ENCODE measurements at regions not wholly inside any gene's neighbourhood (a gene's known extent, or its start where the extent isn't known, plus 50 kb on each side); places are given as distances from the start of the nearest gene placed in this dataset.
A peak's percentile ranks its signal among the peaks of the same experiment; 100 is the strongest.

DNA sequence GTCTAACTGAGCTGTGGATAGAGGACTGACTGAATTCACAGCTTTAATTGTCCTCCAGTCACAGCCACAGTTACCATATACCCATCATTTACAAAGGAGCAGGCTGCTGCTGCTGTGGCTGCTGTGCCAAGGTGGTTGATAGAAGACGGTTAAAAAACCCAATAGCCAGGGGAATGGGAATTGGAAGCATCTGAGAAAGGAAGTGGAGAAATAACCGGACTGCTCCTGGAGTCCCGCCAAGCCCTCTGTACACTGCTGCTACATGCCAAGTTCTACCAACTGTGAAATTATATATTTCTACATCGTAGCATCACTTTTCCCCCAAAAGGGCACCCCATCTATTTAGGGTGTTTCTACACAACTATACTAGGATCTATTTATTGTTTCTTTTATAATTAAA is 279.7 kb upstream of the ARX start:
- in situ Hi-C loops (cut with HindIII; ENCODE audit: low pct_unique_long_range_greater_than_20kb, low sequenced_read_pairs), result no loop called here
- no peak for DNase-seq (ENCODE audit: low read depth in 1 of 2, low spot score in 1 of 2)
- TF ChIP-seq JUND (IDR thresholded peaks at IDR 0.05; ENCODE audit: low read depth), result no peak

GRCh38 chrX:25290132-25290531 is 274.4 kb upstream of the ARX start:
- no peak for DNase-seq (ENCODE audit: low read depth in 1 of 2, low spot score in 1 of 2)
- in situ Hi-C loops (cut with HindIII; ENCODE audit: low pct_unique_long_range_greater_than_20kb, low sequenced_read_pairs), result no loop called here
- no peak for TF ChIP-seq JUND (IDR thresholded peaks at IDR 0.05; ENCODE audit: low read depth)

GRCh38 chrX:25288676-25289075 is 272.9 kb upstream of the ARX start:
- in situ Hi-C loops (cut with HindIII; ENCODE audit: low pct_unique_long_range_greater_than_20kb, low sequenced_read_pairs), result no loop called here
- no peak for TF ChIP-seq JUND (IDR thresholded peaks at IDR 0.05; ENCODE audit: low read depth)
- no peak for DNase-seq (ENCODE audit: low read depth in 1 of 2, low spot score in 1 of 2)

DNA sequence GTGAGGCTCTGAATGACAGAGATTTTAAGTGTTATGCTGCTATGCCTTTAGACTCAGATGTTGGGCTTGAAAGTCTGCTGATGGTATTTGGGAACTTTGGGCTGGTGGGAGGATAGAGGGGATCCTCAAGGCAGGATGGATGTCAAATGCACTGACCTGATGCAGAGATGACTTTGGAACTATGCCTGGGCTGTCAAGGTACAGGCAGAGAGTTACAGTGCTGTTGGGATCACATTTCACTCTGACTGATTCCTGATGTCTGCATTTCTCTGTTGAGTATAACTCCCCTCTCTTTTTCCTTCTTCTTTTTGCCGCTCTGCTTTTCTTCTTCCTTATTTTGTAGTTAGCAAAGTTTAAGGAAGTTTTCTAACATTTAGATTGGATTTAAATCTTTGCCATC is 271.8 kb upstream of the ARX start:
- DNase-seq (ENCODE audit: low read depth in 1 of 2, low spot score in 1 of 2), result no peak
- in situ Hi-C loops (cut with HindIII; ENCODE audit: low pct_unique_long_range_greater_than_20kb, low sequenced_read_pairs), result no loop called here
- no peak for TF ChIP-seq JUND (IDR thresholded peaks at IDR 0.05; ENCODE audit: low read depth)

GRCh38 chrX:25285598-25285997 is 269.8 kb upstream of the ARX start:
- no peak for TF ChIP-seq JUND (IDR thresholded peaks at IDR 0.05; ENCODE audit: low read depth)
- no peak for DNase-seq (ENCODE audit: low read depth in 1 of 2, low spot score in 1 of 2)
- in situ Hi-C loops (cut with HindIII; ENCODE audit: low pct_unique_long_range_greater_than_20kb, low sequenced_read_pairs), result no loop called here

DNA sequence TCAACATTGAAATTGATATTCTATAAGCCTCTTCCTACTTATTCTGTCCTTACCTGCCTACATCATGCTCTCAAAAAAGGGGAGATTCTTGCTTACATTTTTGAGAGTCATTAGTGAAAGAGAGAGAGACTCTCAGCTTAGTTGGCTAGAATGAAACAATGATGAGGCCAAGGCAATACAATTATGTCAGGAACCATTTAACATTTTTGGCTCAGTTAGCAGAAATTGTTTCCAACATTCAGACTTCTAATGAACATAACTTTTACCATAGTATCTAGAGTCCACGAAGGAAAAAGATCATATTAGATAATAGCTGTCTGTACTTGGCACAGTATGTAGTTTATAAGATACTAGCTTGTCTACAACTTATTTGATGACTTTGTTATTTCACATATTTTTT is 263.7 kb upstream of the ARX start:
- in situ Hi-C loops (cut with HindIII; ENCODE audit: low pct_unique_long_range_greater_than_20kb, low sequenced_read_pairs), result no loop called here
- TF ChIP-seq JUND (IDR thresholded peaks at IDR 0.05; ENCODE audit: low read depth), result no peak

DNA sequence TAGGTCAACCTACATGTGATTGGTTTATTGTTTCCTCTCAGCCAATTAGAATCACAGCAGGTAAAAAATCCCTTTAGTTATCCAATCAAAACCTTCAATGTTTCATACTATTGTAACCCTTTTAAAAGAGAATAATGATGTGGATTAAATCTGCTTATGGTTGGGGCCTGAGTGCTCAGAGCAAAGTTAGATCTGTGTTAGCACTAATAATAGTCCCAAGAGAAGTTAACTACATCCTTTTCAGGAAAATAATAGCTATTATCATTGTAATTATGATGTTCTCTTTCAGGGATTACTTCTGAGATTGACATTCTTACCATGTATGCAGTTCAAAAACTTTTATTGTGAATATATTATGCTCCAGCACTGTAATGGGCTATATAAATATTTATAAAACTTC is 262.6 kb upstream of the ARX start:
- no peak for TF ChIP-seq JUND (IDR thresholded peaks at IDR 0.05; ENCODE audit: low read depth)
- no peak for DNase-seq (ENCODE audit: low read depth in 1 of 2, low spot score in 1 of 2)
- in situ Hi-C loops (cut with HindIII; ENCODE audit: low pct_unique_long_range_greater_than_20kb, low sequenced_read_pairs), result no loop called here

More for the DNA sequence above, 263.7 kb upstream of the ARX start:
- DNase-seq (ENCODE audit: low read depth in 1 of 2, low spot score in 1 of 2), result no peak

- in situ Hi-C loops (cut with HindIII; ENCODE audit: low pct_unique_long_range_greater_than_20kb, low sequenced_read_pairs), result no loop called here
- TF ChIP-seq JUND (IDR thresholded peaks at IDR 0.05; ENCODE audit: low read depth), result no peak
- DNase-seq (ENCODE audit: low read depth in 1 of 2, low spot score in 1 of 2), result peak in 1 of 2 experiments; percentile 4
These were observed 261.8 kb upstream of the ARX start for GRCh38 chrX:25277574-25277973.

GRCh38 chrX:25275159-25275558 is 259.4 kb upstream of the ARX start:
- TF ChIP-seq JUND (IDR thresholded peaks at IDR 0.05; ENCODE audit: low read depth), result no peak
- DNase-seq (ENCODE audit: low read depth in 1 of 2, low spot score in 1 of 2), result no peak
- in situ Hi-C loops (cut with HindIII; ENCODE audit: low pct_unique_long_range_greater_than_20kb, low sequenced_read_pairs), result no loop called here

DNA sequence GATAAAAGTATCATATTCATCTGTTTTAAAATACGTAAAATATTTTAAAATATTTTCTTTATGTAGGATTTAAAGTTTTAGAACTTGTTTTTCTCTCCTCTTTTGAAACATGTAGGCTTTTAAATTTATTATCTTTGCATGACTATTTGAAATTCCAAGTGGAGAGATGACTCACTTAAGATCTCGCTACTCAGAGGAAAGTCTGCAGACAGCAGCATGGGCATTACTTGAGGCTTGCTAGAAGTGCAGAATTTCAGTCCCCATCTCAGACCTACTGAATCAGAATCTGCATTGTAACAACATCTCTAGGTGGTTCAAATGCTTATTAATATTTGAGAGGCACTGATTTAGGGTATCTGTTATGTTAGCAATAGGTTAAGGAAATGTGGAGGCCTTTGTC is 225.7 kb upstream of the ARX start:
- in situ Hi-C loops (cut with HindIII; ENCODE audit: low pct_unique_long_range_greater_than_20kb, low sequenced_read_pairs), result no loop called here
- TF ChIP-seq JUND (IDR thresholded peaks at IDR 0.05; ENCODE audit: low read depth), result no peak
- DNase-seq (ENCODE audit: low read depth in 1 of 2, low spot score in 1 of 2), result no peak

DNA sequence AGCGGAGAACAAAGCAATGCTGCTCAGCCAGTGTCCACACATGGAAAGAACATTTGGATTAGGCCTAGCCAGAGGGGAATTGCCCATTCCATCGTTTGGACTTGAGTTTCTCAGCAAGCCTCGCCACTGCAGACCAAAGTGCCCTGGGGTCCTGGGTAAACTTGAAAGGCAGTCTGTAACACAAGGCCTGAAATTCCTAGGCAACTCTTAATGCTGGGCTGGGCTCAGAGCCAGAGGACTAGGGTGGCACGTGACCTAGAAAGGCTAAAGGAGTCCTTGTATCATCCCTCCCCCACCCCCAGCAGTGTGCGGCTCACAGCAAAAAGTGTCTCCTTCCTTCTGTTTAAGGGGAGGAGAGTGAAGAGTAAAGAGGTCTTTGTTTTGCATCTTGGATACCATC is 210.4 kb upstream of the ARX start:
- no peak for TF ChIP-seq JUND (IDR thresholded peaks at IDR 0.05; ENCODE audit: low read depth)
- in situ Hi-C loops (cut with HindIII; ENCODE audit: low pct_unique_long_range_greater_than_20kb, low sequenced_read_pairs), result no loop called here
- no peak for DNase-seq (ENCODE audit: low read depth in 1 of 2, low spot score in 1 of 2)

GRCh38 chrX:25219480-25219879 is 203.7 kb upstream of the ARX start:
- DNase-seq (ENCODE audit: low read depth in 1 of 2, low spot score in 1 of 2), result no peak
- TF ChIP-seq JUND (IDR thresholded peaks at IDR 0.05; ENCODE audit: low read depth), result no peak
- in situ Hi-C loops (cut with HindIII; ENCODE audit: low pct_unique_long_range_greater_than_20kb, low sequenced_read_pairs), result no loop called here

DNA sequence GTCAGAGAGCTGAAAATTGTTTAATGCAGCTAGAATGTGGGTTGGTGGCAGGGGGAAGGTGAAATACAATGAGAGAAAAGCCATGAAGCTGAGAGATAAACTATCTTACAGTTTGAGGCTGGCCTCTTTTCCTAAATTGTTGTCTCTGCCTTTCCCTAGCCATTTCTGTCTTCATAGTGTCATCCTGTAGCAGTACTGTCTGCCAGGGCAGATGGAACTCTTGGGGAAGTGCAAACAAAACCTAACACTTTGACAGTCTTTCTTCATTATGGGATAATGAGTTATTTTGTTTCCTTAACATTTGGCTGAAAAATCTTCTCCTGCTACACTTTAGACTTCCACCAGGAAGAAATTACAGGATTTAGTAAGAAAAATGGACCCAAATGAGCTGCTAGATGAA is 197.8 kb upstream of the ARX start:
- in situ Hi-C loops (cut with HindIII; ENCODE audit: low pct_unique_long_range_greater_than_20kb, low sequenced_read_pairs), result no loop called here
- no peak for TF ChIP-seq JUND (IDR thresholded peaks at IDR 0.05; ENCODE audit: low read depth)
- DNase-seq (ENCODE audit: low read depth in 1 of 2, low spot score in 1 of 2), result no peak

DNA sequence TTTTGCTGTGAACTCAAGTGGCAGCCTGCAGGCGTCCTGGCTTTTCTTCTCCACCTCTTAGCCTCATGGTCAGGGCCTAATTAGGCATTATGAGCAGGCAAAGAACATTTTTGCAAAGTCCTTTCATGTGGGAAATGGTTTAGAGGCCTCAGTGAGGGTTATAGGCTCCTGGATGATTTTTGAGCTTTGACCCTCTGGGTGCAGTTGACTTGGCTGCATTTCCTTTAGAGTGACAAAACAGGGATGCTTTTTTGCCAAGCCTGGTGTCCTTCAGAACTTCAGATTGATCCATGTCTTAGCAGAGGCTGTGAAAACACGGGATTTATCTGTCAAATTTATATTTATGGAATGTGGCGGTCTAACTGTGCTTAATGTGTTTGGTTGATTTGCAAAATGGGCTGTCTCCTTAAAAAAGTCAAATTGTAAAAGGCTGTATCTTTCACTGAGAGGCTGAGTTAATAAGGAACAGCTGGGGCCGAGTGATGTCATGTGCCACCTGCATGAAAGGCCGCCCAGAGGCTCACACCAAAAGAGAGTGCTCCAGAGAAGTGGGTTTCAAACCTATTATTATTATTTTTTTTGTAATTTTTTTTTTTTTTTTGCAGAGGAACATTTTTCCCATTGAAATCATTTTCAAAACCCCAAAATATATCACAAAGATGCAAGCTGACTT is 192.2 kb upstream of the ARX start:
- TF ChIP-seq JUND (IDR thresholded peaks at IDR 0.05; ENCODE audit: low read depth), result no peak
- no peak for DNase-seq (ENCODE audit: low read depth in 1 of 2, low spot score in 1 of 2)
- in situ Hi-C loops (cut with HindIII; ENCODE audit: low pct_unique_long_range_greater_than_20kb, low sequenced_read_pairs), result no loop called here
